Fibroblast of skin of abdomen (primary cell): ENCODE measurements at regions not wholly inside any gene's neighbourhood (a gene's known extent, or its start where the extent isn't known, plus 50 kb on each side); places are given as distances from the start of the nearest gene placed in this dataset.
"Not testable (repeated sequence)": the region's sequence is repeated elsewhere in the genome, so short reads cannot be mapped to it uniquely, and the experiment has no call there.

Experiments
- DNase-seq: peaks from one replicate; pipeline ENCODE4 v3.0.0-alpha.2; 2013

DNA sequence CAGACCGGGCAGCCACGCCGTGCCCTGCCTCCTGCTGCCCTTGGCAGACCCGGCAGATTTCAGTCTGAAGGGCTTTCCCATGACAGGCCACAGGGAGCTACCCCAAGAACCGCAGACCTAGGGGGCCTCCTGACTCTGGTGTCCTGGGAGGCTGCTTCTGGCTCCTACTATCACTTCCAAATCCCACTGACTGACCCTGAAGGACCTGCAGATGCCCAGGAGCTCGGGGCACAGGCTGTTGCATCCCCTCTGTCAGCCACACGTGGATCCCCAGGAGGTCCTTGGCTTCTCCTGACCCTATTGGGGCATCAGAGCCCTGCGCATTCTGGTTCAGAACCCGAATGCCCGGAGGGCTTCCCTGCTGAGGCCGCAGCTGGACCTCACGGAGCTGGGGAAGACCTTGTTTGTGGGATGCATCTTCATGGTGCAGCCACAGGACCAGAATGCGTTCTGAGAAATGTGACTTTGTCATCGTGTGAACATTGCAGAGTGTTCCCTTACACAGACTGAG is 81.3 kb upstream of the IRX4 start:
- no peak for DNase-seq

DNA sequence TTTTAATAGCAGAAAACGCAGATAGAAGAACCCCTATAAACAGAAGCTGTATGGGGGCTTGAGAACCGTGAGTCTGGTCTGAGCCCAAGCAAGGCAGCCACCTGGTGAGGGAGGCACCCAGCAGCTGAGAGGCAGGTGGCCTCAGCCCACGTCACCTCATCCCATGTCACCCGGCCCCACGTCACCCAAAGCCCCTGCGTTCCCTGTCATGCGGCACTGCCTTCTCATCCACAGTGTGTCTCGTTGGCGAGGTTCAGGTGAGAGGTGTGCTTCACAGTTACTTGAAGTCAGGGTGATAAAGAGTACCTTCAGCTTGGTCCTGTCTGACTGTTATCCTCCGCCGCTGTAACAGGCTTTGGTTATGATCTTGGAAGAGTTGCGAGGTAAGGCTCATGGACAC is 80.6 kb upstream of the IRX4 start:
- DNase-seq = no peak

DNA sequence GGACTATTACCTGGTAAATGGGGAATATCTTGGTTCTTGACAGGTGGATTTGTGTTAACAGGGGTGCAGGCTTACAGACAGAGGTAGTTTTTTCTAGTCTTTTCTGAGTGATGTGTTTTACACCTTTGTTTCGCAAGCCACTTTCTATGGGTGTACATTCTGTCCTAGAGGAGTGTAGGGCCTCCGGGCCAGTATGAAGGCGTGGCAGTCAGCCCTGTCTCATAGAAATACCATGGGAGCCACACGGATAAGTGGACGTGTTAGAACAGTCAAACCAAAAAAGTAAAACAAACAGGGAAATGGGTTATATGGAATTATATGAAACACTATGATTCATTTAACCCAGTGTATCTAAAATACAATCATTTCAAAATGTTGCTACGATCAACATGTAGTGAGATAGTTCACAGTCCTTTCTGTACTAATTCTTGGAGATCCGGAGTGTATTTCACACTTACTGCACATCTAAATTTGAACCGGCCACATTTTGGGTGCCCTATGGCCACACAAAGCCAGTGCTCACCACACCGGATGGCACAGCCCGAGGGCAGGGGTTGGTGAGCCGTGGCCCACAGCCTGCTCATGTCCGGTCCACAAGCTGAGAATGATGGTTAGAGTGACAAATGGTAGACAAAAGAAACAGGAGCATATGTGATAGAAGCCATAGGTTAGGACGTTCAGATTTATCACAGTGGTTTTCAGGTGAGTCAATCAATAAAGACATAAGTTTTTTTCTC is 80.1 kb upstream of the IRX4 start:
- DNase-seq = no peak

DNA sequence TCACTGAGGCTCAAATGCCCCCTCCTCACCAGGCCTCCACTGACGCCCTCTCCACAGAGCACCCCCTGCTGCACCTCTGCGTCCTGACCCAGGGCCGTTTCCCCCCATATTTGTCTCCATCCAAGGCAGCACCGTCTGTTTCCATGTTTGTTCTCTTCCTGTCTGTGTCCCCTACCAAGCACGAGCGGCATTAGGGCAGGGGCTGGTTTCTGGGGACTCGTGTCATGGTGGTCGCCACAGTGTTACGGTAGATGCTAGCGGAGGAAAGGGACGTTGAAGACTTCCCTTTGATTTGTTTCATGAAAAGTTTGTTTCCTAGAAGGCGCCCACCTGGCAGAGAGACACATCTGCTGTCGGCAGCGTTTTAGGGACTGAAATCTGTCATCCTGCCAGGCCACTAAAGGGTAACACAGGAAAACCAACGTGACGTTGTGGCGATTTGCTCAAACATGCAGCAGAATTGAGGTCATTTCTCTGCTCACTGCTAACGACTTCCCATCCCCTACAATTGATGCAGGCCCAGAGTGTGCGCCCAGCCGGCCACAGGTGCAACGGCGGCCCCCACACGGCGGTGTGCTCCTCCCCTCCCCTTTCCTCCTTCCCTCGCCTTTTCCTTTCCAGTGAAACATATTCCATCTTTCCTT is 79.3 kb upstream of the IRX4 start:
- no peak for DNase-seq

DNA sequence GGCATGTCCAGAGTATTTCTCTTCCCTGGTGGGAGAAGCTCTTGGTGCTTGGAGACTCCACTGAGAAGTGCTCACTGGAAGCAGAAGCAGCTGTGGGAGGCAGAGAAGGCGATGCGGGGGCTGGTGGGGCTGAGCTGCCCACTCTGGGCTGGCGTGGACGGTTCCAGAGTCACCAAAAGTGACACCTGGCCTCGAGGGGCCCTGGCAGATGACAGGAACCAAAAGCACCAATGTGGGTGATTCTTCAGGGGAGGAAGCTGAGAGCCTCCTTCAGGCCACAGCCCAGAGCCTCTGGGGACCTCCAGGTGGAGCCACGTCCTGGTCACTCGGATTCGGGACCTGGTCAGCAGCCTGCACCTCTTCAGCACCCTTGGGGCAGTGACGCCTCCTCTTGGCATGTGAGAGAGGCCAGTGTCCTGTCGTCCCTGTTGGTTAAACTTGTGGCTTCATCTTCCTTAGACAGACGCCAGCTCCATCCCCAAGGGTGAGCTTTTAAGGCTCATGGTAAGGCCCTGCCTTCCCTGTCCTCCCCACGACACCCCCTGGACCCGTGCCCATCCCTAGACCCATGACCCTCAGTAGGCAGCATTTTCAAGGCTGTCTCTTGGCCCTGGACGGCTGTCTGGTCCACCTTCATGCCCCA is 78.7 kb upstream of the IRX4 start:
- DNase-seq = no peak

DNA sequence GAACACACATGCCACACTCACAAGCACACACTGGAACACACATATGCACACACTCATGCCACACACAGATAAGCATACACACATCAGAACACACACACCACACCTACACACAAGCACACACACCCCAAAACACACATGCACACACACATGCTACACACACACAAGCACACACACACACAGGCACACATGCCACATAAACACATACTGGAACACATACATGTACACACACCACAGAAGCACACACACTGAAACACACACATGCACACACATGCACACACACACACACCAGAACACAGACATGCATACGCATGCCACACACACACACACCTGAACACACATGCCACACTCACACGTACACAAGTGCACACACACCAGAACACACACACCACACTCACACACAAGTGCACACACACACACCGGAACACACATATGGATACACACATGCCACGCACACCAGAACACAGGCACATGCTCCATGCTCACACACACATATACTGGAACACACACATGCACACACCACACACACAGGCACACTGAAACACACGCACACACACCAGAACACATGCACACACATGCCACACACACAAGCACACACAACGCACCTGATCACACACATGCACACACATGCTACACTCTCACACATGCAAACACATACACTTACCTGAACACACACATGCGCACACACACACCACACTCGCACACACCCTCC is 78.0 kb upstream of the IRX4 start:
- DNase-seq = no peak

DNA sequence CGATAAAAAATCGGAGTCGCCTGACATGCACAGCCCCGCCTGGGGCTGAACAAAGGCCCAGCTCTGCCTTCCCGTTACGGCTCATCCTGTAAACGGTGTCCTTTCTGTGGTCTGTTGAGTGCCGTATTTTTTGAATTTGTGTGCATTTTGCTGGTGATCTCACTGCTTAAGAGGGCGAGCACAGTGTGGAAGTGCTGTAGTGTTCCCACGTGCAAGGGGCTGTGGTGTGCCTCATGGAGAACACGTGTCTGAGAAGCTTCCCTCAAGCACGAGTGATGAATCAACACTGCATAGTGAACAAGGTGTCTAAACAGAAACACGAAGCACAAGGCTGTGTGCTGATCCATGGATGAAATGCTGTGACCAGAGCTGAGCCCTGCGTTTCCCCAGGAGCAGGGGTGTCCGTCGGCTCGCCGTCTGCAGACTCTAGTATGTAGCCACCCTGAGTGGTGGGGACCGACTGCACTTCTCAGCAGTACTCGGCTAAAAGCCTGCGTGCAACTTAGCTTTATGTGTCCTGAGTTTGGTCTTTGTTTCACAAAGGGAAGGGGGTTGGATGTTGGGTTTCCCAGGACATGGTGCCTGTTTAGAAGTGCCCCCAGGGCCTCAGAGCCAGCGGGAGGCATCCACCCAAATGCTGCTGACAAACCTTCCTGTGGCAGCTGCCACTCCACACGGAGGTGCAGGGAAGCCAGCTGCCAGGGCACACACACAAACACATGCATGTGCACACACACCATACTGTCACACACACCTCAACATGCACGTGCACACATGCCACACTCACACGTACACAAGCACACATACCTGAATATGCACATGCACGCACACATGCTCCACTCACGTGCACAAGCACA is 77.2 kb upstream of the IRX4 start:
- no peak for DNase-seq

DNA sequence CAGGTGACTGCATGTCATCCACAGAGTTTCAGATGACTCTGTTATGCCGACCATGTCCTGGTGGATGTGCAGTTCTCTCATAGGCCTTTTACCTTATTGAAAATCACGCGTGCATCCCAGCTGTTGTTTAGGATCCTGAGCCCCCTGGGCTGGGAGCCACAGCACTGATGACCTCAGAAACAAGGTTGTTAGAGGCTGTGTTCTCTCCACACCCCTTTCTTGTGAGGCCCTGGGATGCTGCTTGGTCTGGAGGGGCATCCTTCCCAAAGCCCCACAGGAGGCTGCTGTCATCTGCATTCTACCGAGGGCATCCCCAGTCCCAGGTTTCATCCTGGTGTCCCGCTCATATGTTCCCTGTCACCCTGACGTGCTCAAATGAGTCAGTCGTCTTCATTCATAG is 76.5 kb upstream of the IRX4 start:
- DNase-seq = no peak

DNA sequence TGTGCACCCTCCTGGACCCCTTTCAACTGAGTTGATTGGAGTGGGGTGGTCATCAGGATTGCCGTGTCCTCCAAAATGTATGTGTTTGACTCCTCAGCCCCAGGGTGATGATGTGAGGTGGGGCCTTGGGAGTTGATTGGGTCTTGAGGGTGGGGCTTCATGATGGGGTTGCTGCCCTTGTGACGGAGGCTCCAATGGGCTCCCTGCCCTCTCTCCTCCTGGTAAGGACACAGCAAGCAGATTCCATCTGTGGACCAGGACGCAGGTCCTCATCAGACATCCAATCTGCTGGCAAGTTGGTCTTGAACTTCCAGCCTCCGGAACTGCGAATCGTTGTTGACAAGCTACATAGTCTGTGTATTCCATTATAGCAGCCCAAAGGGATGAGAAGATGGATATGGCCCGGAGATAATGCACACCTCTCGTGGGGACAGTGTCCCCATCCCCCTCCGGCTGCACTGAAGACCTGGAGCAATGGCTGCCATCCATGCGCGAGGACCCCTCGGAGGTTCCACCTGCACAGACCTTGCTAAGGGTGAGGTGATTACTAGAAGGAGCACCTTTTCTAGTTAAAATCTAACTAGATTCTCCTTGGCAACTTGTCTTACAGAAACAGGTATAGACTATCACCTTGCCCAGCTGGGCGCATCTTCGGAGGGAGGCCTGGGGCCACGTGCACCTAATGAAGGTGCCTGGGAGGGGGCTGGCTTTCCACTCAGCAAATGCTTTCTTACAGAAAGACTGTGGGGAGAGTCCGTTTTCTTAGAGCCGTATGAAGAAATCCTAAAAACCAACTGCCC is 75.7 kb upstream of the IRX4 start:
- no peak for DNase-seq

DNA sequence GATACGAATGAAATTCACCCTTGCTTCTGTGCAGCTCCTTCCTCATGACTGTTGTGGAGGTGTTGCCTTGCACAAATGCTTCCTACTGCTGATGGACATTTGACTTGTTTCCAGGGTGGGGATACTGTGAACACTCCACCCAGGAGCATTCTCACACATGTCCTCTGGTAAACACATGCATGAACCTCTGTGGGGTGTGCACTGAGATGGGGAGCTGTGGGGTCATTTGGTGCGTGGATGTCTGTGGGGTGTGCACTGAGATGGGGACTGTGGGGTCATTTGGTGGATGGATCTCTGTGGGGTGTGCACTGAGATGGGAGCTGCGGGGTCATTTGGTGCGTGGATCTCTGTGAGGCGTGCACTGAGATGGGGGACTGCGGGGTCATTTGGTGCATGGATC is 72.9 kb upstream of the IRX4 start:
- no peak for DNase-seq

DNA sequence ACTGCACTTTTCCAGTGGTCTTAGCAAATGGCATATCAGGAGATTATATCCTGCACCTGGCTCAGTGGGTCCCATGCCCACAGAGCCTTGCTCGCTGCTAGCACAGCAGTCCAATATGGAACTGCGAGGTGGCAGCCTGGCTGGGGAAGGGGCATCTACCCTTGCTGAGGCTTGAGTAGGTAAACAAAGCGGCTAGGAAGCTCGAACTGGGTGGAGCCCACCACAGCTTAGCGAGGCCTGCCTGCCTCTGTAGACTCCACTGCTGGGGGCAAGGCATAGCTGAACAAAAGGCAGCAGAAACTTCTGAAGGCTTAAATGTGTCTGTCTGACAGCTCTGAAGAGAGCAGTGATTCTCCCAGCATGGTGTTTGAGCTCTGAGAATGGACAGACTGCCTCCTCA is 71.0 kb upstream of the IRX4 start:
- DNase-seq = not testable (repeated sequence)

DNA sequence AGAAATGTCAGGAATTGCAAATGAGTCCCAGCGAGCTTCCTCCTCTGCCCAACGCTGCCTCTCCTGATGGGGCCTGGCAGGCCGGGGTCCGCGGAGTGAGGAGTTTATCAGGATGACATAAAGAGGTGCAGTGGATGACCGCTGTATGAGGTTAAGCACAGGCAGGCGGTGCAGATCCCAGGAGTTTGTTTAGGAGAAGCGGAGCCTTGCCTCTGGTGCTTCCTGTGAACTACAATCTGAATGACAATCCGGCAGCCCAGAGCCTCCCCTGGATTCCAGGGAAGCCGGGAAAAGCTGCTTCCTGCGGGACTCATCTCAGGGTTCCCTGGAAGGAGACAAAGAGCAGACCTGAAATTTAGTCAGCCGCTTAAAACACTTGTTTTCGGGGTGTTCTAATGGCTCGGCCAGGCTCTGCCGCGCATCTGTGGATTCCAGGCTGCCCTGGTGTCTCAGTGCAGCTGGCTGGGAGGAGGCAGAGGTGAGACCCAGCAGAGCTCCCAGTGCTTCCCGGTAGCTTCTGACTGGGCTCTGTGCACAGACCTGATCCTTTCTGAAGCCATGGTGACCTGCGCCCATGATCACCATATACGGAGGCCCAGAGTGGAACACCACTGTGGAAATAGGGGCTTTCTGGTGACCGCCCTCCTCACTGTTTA is 69.8 kb upstream of the IRX4 start:
- DNase-seq = no peak

DNA sequence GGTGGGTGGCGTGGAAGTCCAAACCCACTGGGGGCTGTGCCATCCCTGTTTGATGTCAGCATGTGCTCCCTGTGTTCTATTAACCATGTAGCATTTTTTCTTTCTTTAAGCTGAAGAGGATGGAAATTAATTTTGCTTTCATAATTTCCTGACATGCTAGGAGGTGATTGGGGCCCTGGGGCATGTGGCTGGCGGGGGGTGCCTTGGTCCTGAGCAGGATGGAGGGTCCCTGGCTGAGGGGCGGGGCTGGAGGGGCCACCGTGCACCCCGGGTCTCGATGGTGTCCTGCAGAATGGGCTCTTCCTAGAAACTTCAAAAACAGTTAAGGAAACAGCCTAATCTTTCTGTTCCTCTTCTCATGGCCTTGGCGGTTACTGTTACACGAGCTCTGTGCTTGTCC is 69.3 kb upstream of the IRX4 start:
- DNase-seq = no peak

DNA sequence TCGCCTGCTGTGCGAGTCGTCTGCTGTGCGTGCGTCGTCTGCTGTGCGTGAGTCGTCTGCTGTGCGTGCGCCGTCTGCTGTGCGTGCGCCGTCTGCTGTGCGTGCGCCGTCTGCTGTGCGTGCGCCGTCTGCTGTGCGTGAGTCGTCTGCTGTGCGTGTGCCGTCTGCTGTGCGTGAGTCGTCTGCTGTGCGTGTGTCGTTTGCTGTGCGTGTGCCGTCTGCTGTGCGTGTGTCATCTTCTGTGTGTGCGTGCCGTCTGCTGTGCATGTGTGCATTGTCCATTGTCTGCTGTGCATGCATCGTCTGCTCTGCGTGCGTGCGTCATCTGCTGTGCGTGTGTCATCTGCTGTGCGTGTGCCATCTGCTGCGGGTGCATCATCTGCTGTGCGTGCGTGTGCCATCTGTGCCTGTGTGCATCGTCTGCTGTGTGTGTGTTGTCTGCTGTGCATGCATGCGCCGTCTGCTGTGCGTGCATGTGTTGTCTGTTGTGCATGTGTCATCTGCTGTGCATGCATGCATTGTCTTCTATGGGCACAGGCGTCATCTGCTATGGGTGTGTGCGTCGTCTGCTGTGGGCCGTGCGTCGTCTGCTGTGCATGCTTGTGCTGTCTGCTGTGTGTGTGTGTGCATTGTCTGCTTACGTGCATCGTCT is 68.6 kb upstream of the IRX4 start:
- no peak for DNase-seq

DNA sequence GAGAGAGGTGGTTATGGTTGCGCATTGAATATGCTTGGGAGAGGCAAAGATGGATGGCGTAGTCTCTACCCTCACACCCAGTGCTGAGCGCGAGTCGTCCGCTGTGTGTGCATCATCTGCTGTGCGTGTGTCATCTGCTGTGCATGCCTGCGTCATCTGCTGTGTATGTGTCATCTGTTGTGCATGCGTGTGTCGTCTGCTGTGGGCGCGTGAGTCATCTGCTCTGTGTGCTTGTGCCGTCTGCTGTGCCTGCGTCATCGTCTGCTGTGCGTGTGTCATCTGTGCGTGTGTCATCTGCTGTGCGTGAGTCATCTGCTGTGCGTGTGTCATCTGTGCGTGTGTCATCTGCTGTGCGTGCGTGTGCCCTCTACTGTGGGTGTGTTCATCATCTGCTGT is 68.0 kb upstream of the IRX4 start:
- no peak for DNase-seq

DNA sequence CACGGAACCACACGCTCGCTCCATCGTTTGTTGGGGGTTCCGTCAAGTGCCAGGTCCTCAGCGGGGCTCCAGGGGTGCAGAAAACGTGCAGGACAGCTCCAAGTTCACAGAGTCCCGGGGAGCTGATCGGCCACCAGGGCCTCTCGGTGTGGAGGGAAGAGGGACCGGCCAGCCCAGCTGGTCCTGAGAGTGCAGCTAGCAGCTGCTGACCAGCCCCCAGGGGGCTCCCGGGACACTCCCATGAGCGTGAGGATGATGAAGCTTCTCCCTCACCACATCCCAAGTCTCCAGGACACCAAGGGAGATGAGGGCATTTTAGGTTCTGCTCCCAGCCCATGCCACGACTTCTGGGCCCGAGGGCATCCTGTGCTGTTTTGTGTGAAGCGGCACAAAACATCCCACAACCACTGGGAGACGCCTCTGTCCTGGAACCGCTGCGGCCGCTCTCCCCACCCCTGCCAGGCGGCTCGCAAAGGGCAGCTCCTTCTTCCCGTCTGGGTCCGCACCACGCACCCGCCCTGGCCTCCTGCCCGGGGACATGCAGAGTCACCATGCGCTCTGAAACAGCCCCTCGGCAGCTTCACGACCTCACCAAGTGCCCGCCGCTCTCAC is 67.5 kb upstream of the IRX4 start:
- DNase-seq = no peak

DNA sequence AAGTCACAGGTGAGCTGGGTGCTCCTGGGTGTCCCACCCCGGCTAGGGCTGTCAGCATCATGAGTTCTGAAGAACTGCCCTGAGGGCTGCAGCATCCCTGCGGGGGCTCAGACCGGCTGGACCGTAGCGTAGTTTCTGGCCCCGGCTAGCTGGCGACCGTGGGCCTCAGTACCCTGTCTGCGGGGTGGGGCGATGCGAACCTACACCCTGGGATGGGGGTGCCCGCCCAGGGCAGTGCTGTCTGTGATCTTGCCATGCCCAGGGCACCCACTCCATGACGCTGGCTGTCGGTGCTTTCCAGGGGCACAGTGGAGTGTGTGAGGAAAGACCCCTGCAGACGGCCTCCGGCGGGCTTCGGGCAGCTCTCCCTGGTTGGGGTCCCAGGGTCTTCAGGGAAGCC is 66.5 kb upstream of the IRX4 start:
- DNase-seq = no peak

DNA sequence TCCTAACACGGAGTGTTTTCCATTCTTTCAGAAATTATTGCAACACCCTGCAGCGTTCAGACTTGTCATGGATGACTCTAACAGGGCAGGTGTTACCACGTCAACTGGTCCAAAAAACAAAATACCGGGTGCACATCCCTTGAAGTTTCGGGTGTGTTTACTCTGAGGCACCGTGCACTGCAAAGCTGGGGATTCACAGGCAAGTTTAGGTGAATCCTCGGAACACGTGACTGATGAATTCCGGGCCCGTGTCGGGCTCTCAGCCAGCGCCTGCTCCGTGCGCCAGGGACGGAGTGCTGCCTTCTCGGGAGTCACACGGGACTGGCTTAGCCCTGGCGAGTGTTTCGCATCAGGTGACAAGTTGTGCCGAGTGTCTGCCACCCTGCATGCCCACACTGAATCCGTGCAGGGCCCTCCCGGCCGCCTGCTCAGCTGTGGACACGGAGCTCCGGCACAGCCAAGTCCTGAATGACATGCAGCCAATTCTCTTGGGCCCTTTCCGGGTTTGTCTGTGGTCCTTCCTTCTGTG is 66.0 kb upstream of the IRX4 start:
- DNase-seq = no peak

DNA sequence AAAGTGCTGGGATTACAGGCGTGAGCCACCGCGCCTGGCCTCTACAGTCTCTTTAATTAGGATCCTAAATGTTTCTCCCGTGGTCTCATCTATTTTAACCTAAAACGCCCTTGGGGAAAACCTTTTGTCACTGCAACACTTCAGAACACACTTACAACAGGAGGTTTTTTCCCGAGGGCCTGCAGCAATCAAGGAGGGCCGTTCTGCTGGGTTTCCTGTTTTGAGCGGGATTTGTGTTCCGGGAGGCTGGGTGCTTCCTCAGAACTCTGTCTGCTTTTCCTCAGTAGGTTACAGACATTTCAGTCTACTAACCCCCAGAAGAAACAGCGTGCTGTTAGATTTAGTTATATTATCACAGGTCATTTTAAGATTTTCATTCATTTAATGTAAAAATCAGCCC is 65.4 kb upstream of the IRX4 start:
- no peak for DNase-seq

DNA sequence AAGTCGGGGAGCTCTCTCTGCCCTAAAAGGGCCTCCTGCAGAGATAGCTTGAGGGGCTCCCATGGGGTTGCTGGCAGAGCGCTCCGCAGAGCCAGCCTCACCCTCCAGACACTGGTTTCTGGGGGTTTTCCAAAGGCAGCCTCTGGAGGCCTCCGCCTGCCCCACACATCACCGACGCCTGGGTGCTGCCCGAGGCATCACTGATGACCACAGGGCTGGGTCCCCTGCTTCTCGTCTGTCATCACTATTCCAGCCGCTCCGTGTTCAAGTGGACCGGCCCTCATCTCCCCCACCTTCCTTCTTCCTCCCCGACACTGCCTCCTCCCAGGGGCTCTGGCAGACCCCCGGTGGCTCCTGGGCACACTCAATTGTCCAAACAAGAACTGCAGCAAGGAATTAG is 64.1 kb upstream of the IRX4 start:
- no peak for DNase-seq
